GM19328 (cell line): ENCODE measurements at regions not wholly inside any gene's neighbourhood (a gene's known extent, or its start where the extent isn't known, plus 50 kb on each side); places are given as distances from the start of the nearest gene placed in this dataset.

ENCODE experiments used
- ATAC-seq: cut with Tn5 transposase; IDR thresholded peaks from one replicate; pipeline ENCODE4 v1.9.1; 2021; ENCODE audit warnings: mild to moderate bottlenecking, moderate library complexity; ENCODE audit not compliant: unreplicated experiment

DNA sequence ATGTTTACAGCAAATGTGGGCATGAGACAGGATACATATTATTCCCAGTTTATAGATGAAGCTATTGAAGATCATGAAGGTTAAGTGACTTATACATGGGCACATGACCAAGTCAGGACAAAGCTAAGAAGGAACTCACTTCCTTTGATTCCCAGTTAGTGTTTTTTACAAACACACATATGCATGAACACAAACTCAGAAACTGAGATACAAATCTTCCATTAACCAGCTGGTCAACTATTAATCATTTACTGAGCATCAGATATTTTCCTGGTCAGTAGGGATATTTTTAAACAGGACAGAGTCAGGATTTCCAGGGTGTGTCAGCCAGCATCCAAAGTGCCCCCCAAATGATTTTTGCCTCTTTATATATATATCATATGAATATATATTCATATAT is 222.2 kb downstream of the OGFRL1 start:
- ATAC-seq, result no peak

DNA sequence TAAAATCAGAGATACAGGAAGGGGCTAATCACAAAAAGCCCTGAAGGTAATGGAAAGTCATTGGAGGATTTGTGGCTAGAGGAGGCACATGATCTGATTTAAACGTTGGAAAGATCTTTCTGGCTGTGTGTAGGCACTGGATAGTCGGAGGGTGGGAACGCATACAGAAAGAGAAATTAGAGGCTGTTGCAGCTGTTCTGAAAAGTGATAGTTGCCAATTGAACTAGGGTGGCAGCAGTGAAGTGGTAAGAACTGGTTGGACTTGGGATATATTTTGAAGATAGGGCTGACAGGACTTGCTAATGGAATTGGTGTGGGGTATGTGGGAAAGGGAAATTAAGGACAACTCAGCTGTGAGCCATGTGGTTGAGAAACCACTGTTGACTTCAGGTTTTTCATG is 223.6 kb downstream of the OGFRL1 start:
- no peak for ATAC-seq

DNA sequence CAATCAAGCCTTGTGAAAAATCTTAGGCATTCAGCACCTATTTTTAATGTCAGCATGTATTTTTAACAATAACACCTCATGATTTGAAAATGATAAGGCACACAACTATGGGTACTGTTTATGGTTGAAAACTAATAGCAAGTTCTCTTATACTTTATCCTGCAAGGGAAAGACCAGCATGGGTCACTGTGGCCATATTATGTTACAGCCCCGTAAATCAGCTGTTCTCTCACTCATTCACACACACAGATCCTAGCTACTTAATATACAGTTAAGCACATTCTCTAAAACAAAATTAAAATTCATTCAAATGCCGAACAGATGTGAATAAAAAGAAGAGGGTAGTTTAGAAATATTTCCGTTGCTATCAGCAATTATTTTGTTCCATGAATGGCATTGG is 224.4 kb downstream of the OGFRL1 start:
- no peak for ATAC-seq

DNA sequence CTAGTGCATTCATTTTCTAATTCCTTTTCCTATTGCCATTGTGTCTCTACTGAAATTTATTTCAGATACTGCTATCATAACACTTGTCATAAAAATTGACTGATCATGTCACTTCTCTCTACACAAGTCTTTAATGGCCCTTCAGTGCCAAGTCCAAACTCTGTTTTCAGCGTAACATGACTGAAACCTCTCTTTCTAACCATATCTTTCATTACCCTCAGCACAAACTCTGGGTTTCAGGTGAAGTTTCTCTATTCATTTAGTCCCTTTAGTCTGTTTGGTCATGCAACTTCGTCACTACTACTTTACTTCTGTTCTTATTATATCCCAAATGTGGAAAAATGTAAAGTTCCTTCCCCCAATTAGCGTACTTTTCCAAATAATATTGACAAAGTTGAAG is 234.9 kb downstream of the OGFRL1 start:
- ATAC-seq, result no peak

DNA sequence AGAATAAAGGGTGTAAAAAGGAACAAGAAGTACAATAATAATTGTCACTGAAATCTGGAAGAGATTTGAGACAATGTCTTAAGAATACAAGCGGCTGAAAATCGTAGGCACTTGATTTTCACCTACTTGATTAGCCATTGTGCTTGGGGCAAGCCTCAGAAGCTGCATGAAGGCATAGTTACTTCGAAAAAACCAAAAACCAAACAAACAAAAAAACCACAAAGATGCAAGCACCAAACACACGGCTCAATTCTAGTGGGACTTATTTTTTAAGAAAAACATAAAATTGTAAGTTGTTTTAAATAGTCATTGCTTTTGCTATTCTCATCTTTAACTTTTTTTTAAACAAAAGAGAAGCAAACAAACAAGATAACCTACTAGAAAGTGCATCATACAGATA is 235.6 kb downstream of the OGFRL1 start:
- ATAC-seq, result no peak

GRCh38 chr6:71527886-71528285 is 239.3 kb downstream of the OGFRL1 start:
- no peak for ATAC-seq

DNA sequence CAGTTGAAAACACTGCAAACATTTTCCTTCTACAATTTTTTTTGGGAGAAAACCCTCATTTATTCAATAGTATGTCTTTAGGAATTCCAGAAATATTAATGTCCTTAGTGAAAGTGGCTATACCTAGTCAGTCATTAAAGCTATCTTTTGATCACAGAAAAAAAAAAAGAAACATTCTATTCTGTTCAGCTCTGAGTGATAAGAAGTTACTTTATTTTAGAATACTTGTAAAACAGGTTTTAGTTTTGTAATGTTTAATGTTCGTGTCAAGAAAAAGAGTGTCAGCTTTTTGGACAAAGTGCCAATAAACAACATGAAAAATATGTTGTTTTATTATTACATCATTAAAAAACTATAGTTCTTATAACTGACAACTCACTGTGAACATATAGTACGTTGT is 240.4 kb downstream of the OGFRL1 start:
- no peak for ATAC-seq

GRCh38 chr6:71529769-71530168 is 241.2 kb downstream of the OGFRL1 start:
- no peak for ATAC-seq

GRCh38 chr6:71531006-71531405 is 242.4 kb downstream of the OGFRL1 start:
- ATAC-seq, result no peak

DNA sequence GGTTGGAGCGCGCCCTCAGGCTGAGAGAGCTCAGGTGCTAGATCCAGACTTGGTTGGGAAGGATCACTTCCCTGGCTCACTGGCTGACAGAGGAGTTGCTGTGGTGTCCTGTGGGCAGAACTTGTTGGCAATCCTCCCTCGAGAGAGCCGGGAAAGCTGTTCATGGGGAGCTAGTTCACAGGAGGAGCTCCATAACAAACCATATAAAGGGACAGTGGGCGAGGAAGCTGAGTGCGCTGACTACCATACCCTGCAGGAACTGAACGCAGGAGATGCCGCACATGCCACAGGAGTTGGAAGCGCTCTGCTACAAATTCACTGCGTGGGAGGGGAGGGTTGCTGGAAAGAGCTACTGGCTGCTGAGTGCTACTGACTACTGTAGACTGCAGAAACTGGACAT is 243.2 kb downstream of the OGFRL1 start:
- ATAC-seq, result no peak

GRCh38 chr6:71533939-71534379 is 245.3 kb downstream of the OGFRL1 start:
- no peak for ATAC-seq

GRCh38 chr6:71534921-71535320 is 246.3 kb downstream of the OGFRL1 start:
- ATAC-seq, result no peak

DNA sequence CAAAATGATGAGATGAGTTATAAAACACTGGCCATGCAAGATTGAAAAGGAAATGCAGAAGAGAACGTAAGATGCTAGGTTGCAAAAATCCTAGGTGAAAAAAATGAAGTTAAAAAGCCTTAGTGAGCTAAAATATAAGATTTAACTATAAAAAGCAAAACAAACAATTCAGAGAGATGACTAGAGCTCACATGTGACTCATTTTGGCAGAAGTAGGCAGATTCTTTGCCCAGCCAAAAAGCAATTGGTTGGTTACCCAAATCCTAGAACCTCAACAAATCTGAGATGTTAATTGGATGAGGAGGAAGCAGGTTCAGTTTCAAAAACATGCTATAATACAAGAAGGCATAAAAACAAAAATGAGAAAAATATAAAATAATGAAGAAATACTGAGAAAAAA is 249.1 kb downstream of the OGFRL1 start:
- no peak for ATAC-seq

- no peak for ATAC-seq
These were observed 255.4 kb downstream of the OGFRL1 start for GRCh38 chr6:71544028-71544427.

- ATAC-seq, result no peak
These were observed 256.3 kb downstream of the OGFRL1 start for GRCh38 chr6:71544906-71545305.

GRCh38 chr6:71545905-71546304 is 257.3 kb downstream of the OGFRL1 start:
- ATAC-seq, result no peak

DNA sequence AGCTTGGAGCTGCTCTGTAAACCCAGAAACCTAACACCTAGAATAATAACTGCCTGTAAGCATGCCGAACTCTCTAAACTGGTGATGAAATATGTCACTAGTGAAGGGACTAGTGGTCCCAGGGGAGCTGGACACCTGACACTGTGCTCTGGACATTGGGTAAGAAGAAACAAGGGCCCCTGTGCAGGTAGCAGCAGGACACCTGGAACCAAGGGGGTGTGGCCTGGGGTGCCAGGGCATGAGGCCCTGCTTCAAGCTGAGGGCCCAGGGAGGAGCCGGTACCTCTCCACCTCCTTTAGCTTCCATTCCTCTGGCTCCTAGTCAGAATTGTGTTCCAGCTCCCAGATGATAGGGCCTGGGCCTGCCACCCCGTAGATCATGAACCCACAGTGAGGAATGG is 263.2 kb downstream of the OGFRL1 start:
- ATAC-seq, result no peak

DNA sequence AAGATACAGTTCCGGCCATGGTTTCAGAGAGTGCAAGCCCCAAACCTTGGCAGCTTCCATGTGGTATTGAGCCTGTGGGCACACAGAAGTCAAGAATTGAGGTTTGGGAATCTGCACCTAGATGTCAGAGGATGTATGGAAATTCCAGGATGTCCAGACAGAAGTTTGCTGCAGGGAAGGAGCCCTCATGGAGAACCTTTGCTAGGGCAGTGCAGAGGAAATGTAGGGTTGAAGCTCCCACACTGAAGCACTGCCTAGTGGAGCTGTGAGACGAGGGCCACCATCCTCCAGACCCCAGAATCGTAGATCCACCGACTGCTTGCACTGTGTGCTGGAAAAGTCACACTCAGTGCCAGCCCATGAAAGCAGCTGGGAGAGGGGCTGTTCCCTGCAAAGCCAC is 267.5 kb downstream of the OGFRL1 start:
- no peak for ATAC-seq

GRCh38 chr6:71558974-71559373 is 270.4 kb downstream of the OGFRL1 start:
- no peak for ATAC-seq

DNA sequence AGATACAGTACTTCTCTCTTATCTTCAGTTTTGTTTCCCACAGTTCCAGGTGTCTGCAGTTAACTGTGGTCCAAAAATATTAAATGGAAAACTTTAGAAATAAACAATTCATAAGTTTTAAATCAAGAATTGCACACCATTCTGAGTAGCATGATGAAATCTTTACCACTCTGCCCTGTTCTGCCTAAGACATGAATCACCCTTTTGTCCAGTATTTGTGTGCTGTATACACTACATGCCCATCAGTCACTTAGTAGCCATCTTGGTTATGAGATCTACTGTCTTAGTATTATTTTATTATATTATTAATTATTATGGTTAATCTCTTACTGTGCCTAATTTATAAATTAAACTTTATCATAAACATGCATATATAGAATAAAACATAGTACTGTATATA is 279.0 kb downstream of the OGFRL1 start:
- ATAC-seq, result no peak

GRCh38 chr6:71577766-71578165 is 289.2 kb downstream of the OGFRL1 start:
- ATAC-seq, result no peak

DNA sequence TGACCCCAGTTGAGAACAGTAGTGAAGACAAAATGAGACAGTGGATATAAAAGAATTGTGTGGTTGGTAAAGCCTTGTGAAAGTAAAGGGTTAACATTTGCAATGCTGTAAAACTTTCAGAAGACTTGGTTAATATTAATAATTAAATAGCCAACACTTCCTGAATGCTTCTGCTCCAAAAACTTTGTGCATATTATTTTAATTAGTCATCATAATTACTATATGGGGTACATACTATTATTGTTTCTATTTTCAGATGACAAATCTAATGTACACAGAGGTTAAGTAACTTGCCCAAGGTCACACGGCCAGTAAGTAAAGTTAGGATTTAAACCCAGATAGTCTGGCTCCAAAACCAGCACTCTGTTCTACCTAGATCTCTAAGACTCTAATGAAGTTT is 291.3 kb downstream of the OGFRL1 start:
- no peak for ATAC-seq

- no peak for ATAC-seq
These were observed 294.2 kb downstream of the OGFRL1 start for GRCh38 chr6:71582820-71583219.
